Loucy (cell line): ENCODE measurements at regions not wholly inside any gene's neighbourhood (a gene's known extent, or its start where the extent isn't known, plus 50 kb on each side); places are given as distances from the start of the nearest gene placed in this dataset.

Experiments
- CTCF ChIP-seq: fragments of 200-600 bp; sonication (generic); conservative IDR thresholded peaks from 2 replicates; pipeline ENCODE4 v1.5.1; 2014; ENCODE audit warnings: mild to moderate bottlenecking, antibody characterized with exemption, low read length
- EZH2phosphoT487 ChIP-seq: fragments of 200-600 bp; IDR thresholded peaks from 2 replicates; pipeline ENCODE4 v1.6.1; 2018; ENCODE audit warnings: antibody characterized with exemption, mild to moderate bottlenecking, moderate library complexity, borderline replicate concordance

- TF ChIP-seq CTCF (no peak), EZH2phosphoT487 (no peak)
Observed at GRCh38 chr13:86462011-86462410, 662.8 kb upstream of the SLITRK6 start.
